UCSD-AML1 (cell line): ENCODE measurements at regions not wholly inside any gene's neighbourhood (a gene's known extent, or its start where the extent isn't known, plus 50 kb on each side); places are given as distances from the start of the nearest gene placed in this dataset.
"Not testable (repeated sequence)": the region's sequence is repeated elsewhere in the genome, so short reads cannot be mapped to it uniquely, and the experiment has no call there.

Experiments
- DNase-seq: peaks from one replicate; lab custom pipeline; 2025; ENCODE audit not compliant: unreplicated experiment; lab: John Stamatoyannopoulos, UW

DNA sequence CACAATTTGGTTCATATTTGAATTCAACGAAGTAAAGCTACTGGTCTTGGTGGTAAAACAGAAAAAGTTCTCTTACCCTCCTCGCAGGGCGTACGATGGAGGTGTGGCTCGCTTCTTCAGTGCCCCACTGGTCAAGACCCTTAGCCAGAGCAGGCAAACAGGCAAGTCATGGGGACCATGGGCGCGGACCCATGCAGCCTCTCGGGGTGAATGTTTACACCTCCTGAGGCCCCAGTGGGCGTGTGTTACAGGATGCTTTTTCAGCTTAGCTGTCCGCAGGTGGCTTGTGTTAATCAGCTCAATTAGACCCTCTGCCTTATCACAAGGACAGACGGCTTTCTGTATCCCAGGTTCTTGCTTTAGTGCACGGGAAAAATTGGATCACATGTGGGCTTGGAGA lies 991.8 kb downstream of the GBE1 start:
- peak; percentile 8 for DNase-seq

DNA sequence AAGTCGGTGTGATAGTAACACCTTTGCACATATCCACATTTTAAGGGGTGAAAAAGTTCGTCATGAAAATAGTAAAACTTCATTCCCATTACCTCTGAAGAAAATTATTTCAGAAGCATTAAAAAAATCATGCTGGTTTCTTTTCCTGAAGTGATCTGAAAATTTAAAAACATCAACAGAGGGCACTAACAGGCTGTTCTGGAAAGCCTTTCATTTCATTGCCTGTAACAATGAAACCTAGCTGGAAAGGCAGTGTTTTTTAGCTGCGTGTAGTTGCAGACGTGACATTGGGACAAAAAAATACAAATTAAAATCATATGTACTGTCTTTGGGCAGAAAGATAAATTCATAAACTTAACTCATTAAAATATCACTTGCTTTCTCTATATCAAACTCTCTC lies 993.8 kb downstream of the GBE1 start:
- no peak for DNase-seq

DNA sequence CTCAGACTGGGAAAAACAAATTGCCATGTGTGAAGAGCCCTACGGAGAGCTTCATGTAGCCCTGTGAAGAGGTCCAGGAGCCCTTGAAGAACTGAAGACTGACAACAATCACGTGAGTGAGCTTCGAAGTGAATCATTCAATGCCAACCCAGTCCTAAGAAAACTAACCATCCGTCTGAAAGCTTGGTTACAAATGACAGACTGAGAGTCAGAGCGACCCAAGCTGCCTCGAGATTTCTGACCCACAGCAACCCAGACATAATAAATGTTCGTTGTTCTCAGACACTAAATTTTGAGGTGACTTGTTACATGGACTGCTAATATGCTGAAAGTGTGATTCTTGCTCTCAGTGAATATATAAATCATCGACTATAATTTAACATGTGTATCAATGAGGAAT lies 987.2 kb upstream of the ROBO1 start:
- DNase-seq, result no peak

DNA sequence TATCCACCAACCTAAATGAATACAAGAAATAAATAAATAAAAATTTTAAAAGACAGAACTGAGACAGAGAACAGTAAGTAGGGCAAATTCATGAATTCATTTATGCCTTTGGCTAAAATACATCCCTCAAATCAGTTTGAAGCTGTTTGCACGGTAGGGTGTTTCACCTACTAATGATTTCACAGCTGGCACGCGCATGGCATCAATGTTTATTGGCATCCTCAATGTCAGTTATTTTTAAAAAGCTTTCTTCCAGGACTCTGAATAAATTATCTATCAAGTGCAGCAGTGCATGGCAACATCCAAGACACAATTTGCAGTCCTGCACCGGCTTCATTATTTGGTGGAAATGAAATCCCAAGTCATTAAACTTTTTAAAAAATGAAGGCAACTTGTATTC lies 985.2 kb upstream of the ROBO1 start:
- no peak for DNase-seq

DNA sequence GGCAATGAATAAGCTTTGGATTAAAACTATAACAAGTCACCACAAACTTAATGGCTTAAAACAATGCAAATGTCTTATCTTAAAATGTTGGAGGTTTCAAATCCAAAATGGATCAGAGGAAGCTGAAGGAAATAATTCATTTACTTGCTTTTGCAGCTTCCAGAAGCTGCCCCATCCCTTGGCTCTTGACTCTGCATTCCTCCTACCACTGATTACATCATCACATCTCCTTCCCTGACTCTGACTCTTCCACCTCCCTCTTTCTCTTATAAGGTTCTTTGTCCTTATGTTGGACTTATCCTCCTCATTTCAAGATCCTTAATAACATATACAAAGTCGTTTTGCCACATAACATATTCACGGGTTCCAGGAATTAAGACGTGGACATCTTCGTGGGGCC lies 982.8 kb upstream of the ROBO1 start:
- DNase-seq, result no peak

DNA sequence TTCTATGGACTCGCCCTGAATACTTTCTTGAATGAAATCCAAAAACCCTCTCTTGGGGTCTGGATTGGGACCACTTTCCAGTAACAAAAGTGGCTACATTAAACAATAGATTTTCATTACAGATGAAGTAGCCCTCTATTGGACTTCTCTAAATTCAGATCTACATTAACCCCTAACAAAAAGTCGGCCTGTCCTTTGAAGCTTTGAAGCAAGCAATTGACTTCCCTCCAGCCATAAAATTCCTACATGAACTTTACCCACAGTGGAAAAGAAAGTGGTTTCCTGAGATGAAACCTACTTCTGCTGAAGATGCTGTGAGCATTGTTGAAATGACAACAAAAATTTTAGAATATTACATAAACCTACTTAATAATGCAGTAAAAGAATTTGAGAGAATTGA lies 967.1 kb upstream of the ROBO1 start:
- DNase-seq, result no peak

DNA sequence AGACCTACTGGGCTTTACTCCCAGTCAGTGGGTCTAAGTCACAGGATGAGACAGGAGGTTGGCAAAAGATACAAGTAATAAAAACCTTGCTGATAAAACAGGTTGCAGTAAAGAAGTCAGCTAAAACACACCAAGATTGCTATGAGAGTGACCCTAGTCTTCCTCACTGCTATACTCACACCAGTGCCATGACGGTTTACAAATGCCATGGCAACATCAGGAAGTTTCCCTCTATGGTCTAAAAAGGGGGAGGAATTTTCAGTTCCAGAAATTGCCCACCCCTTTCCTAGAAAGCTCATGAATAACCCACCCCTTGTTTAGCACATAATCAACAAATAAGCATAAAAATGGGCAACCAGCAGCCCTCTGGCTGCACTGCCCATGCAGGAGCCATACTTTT lies 966.7 kb upstream of the ROBO1 start:
- no peak for DNase-seq

DNA sequence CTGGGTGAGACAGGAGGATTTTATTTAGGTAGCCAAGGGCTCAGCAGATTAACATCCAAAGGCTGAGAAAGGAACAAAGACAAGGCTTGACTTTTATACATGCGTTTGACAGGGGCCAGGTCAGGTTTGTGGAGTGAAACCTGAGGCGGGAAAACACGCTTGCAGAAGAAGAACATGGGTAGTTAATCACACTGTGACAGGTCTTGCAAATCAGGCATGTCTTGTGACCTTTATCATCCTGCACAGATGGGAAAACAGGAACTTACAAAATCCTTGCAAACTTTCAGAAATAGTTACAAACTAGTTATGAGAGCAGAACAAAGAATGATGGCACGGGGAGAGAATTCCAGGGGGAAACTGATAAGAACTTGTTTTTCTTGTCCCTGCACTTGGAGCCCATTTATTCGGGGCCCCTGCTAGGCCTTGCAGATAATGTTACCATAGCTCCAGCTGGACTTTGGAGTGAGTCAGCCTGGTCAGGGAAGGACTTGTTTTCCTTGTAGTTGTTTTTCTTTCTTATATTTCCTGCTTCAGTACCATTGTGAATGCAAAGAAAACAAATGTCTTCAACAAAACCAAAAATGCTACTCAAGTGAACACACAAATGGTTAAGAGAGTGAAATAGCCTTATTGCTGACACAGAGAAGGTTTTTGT lies 965.9 kb upstream of the ROBO1 start:
- DNase-seq, result peak; percentile 26

DNA sequence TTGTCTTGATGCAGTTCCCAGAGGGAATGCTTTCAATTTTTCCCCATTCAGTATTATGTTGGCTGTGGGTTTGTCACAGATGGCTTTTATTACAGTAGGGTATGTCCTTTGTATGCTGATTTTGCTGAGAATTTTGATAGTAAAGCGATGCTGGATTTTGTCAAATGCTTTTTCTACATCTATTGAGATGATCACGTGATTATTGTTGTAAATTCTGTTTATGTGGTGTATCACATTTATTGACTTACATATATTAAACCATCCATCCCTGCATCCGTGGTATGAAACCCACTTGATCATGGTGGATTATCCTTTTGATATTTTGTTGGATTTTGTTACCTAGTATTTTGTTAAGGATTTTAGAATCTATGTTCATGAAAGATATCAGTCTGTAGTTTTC lies 959.8 kb upstream of the ROBO1 start:
- DNase-seq, result not testable (repeated sequence)

DNA sequence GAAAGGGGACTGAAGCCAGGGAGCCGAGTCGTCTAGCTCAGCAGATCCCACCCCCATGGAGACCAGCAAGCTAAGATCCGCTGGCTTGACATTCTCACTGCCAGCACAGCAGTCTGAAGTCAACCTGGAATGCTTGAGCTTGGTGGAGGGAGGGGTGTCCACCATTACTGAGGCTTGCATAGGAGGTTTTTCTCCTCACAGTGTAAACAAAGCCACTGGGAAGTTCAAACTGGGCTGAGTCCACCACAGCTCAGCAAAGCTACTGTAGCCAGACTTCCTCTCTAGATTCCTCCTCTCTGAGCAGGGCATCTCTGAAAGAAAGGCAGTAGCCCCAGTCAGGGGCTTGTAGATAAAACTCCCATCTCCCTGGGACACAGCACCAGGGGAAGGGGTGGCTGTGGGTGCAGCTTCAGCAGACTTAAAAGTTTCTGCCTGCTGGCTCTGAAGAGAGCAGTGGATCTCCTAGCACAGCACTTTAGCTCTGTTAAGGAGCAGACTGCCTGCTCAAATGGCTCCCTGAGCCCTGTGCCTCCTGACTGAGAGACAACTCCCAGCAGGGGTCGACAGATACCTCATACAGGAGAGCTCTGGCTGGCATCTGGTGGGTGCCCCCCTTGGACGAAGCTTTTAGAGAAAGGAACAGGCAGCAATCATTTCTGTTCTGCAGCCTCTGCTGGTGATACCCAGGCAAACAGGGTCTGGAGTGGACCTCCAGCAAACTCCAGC lies 942.0 kb upstream of the ROBO1 start:
- DNase-seq, result peak; percentile 8

DNA sequence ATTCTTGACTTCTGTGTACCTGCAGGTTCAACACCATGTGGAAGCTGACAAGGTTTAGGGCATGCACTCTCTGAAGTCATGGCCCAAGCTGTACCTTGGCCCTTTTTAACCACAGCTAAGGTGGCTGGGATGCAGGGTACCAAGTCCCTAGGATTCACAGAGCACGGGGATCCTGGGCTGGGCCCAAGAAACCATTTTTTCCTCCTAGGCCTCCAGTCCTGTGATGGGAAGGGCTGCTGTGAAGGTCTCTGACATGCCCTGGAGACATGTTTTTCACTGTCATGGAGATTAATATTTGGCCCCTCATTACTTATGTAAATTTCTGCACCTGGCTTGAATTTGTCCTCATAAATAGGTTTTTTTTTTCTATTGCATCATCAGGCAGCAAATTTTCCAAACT lies 937.5 kb upstream of the ROBO1 start:
- DNase-seq, result no peak

DNA sequence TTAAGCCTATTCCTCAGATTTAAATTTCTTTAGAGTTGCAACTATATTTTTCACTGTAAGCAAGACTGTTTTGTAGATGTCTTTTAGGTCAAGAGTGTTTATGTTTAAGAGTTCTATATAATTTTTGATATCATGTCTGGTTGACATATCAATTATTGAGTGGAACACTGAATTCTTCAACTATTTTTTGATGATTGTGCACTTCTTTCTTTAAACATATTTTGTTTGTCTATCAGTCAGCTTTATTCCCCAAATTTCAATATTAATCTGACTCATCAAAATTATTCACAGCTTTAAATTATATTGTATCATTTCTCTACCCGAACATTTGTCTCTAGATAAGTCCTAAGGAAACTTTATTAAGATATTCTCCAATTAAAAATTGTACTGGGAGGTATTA lies 933.6 kb upstream of the ROBO1 start:
- DNase-seq, result no peak

DNA sequence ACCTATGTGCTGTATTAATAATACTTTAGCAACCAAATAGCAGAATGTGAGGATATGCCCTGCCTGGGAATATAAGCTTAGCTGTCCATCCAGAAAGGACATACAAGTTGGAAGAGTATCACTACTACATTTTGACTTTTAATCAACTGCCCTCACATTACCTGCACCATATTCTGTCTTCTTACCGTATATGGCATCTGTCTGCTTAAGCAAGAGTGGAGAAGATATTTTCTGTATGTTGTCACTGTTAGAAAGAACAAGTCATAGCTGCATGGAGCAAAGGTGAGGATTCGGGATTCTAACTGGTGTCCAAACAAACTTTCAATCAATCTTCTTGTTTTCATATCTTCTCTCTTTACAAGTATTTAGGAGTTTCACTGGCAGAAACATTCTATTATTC lies 929.5 kb upstream of the ROBO1 start:
- DNase-seq, result no peak

DNA sequence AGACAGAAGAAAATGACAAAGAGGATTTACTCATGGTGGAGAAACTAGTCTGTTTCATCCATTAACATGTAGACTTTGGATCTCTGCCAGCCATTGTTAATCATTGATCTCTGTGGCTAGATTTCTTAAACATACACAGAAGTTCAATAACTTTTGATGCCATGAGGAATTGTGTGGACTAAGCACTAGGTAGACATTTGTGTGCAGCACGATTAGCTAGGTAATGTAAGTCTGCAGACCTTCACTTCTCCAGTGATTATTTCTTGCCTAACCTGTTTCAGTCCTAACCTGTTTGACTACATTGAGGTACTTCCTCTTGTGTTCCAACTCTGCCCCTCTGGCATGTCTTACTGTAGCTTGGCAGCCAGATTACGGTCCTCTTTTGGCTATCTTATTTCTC lies 928.5 kb upstream of the ROBO1 start:
- DNase-seq, result no peak

DNA sequence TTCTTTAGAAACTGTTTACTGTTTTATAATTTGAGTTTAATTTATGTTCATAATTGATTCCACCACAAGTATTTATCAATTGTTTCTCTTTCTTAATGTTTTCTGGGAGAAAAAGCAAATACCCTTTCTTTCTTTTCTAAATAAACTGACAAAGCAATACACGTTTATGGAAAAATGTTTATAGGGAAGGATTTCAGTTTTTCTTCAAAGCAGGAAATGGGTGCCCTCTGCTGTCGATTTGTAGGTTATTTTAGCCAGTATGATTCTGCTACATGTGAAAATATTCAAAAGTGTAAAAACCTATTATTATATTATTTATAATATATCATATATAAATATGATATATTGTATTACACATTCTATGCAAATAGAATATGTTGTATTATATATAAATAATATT lies 921.0 kb upstream of the ROBO1 start:
- DNase-seq, result no peak

DNA sequence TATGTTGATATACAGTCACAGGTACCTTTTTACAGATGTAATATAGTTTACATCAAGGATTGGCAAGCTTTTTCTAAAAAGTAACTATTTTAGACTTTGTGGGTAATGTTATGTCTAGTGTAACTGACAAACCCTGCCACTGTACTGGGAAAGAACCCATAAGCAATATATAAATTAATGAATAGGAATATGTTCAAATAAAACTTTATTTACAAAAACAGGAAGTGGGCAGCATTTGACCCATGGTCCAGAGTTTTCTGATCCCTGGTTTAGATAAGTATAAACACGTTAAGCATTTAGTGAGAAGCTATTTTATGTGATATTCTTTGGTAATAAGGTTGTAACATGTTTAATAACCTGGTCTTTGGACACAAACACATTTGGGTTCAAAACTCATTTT lies 915.2 kb upstream of the ROBO1 start:
- DNase-seq, result no peak

DNA sequence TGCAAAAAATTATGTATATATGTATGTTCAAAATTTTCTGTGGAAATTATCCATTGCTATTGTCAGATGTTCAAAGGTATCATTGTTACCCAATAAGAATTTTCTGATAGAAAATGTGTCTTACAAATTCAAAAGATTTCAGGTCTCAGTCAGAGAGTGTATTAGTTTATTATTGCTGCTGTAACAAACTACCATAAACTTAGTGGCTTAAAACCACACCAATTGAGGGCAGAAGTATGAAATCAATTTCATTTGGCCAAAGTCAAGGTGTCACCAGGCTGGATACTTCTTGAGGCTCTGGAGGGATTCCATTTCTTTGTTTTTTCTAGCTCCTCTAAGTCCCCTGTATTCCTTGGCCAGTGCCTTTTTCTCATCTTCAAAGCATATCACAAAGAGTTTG lies 914.4 kb upstream of the ROBO1 start:
- no peak for DNase-seq

DNA sequence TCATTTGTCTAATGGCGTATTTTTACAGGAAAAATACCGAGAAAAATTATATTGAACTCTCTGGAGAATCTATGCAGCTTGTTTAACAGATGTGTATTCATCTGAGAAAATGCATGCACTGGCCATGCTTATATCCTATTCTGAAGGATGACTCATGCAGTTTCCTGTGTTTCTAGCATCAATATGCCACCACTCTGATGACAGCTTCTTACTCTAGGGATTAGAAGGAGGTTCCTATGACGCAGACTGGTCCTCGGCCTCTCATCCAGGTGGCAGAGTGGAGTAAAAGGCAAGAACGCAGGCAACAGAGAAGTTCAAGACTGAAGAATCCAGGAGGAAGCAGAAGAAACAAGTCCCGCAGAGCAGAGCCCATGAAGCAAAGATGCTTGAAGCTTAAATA lies 910.0 kb upstream of the ROBO1 start:
- peak; percentile 4 for DNase-seq

DNA sequence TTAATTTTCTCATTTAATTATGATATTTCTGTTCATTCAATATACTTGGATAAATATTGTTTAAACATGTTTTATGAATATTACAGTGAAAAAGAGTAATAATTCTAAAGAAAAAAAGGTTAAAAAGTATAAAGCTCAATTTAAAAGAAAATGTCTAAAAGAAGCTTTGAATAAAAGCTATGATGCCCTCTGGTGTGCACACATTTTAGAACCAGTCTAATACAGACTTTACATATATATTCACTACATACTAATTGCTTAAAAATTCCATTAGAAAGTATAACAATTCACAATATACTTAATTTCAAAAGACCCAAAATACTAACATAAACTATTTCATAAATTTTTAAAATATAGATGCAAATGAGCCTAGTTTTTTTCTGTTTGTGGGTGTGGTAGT lies 909.1 kb upstream of the ROBO1 start:
- DNase-seq, result no peak

DNA sequence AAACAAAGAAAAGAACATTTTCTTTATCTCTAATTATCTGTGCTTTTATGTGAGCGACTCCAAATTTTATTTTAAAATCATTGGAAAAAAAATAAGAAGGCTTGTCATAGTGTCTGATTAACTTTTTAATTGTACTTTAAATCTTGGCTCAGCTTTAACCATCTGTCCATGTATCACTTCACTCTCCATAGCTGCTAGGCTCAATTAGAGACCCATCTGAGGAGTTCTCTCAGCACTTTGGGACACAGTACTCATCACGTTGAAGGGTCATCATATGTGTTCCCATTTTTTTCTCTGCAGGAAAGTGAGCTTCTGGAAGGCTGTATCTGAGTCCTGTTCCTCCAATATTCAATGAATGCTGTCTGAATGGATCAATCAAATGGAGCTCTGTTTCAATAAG lies 908.5 kb upstream of the ROBO1 start:
- no peak for DNase-seq

DNA sequence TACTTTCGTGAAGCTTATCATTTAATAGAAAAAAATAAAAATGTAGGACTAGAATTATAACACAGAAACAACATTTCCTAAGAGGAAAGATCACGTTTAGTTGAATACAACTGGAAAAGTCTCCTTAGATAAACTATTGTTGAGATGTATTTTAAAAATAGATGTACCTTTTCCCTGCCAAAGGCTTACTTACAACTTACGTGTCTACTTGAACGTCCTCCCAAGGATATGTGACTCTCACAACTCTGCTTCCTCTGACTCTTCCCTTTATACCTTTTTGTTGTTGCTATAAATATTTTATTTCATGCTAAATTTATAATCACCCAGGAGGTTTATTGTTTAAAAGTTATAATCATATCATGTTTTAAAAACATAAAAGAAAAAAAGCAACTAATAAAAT lies 908.0 kb upstream of the ROBO1 start:
- no peak for DNase-seq

DNA sequence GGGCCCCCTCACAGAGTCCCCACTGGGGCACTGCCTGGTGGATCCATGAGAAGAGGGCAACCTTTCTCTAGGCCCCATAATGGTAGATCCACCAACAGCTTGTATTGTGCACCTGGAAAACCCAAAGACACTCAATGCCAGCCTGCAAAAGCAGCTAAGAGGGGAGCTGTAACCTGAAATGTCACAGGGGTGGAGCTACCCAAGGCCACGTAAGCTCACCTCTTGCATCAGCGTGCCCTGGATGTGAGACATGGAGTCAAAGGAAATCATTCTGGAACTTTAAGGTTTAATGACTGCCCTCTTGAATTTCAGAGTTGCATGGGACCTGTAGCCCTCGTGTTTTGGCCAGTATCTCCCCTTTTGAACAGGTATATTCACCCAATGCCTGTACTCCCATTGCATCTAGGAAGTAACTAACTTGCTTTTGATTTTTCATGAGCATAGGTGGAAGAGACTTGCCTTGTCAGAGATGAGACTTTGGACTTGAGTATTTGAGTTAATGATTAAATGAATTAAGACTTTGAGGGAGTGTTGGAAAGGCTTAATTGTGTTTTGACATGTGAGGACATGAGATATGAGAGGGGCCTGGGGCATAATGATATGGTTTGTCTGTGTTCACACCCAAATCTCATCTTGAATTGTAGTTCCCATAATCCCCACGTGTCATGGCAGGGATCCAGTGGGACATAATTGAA lies 900.9 kb upstream of the ROBO1 start:
- no peak for DNase-seq

DNA sequence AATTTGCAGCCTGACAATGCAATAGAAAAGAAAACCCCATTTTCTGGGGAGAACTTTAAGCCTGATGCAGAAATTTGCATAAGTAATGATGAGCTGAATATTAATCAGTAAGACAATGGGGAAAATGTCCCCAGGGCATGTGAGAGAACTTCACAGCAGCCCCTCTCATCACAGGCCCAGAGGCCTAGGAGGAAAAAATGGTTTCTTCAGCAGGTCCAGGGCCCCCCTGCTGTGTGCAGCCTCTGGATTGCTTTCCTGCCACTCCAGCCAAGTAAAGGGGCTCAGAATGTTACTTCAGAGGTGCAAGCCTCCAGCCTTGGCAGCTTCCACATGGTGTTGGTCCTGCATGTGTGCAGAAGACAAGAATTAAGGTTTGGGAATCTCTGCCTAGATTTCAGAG lies 900.3 kb upstream of the ROBO1 start:
- DNase-seq, result no peak
